Mesenchymal stem cell (in vitro differentiated cells and primary cell): ENCODE measurements at regions not wholly inside any gene's neighbourhood (a gene's known extent, or its start where the extent isn't known, plus 50 kb on each side); places are given as distances from the start of the nearest gene placed in this dataset.

ENCODE experiments used
- DNase-seq: peaks from one replicate; pipeline ENCODE4 v3.0.0-alpha.2; 2013
- H2AFZ ChIP-seq: one replicate; pipeline ENCODE4 v1.6.1; 2013; ENCODE audit warnings: low read depth, mild to moderate bottlenecking, control low read depth, inconsistent platforms, low read length, moderate library complexity
- H2AK5ac ChIP-seq: 2 replicates; pipeline ENCODE4 v1.6.1; 2013; ENCODE audit warnings: low read length, moderate library complexity, mild to moderate bottlenecking, inconsistent platforms; ENCODE audit not compliant: severe bottlenecking
- H2BK120ac ChIP-seq: one replicate; pipeline ENCODE4 v1.6.1; 2013; ENCODE audit warnings: low read depth, mild to moderate bottlenecking, inconsistent platforms, low read length, moderate library complexity
- H2BK12ac ChIP-seq, 2 experiments: one replicate each; pipeline ENCODE4 v1.6.1; 2013; ENCODE audit warnings: inconsistent platforms in 2 of 2, low read length in 2 of 2, mild to moderate bottlenecking in 2 of 2, moderate library complexity in 2 of 2, control low read depth in 1 of 2
- H2BK15ac ChIP-seq: one replicate; pipeline ENCODE4 v1.6.1; 2013; ENCODE audit warnings: mild to moderate bottlenecking, low read depth, inconsistent platforms; ENCODE audit not compliant: poor library complexity, severe bottlenecking
- H2BK5ac ChIP-seq: 2 replicates; pipeline ENCODE4 v1.6.1; 2013; ENCODE audit warnings: low read depth, mild to moderate bottlenecking, low read length, control low read depth, inconsistent platforms; ENCODE audit not compliant: poor library complexity, severe bottlenecking
- H3K14ac ChIP-seq, 2 experiments: one replicate each; pipeline ENCODE4 v1.6.1; 2013; ENCODE audit warnings: inconsistent platforms in 2 of 2, low read length in 2 of 2, control low read depth in 1 of 2, mild to moderate bottlenecking in 1 of 2, moderate library complexity in 1 of 2
- H3K18ac ChIP-seq, 2 experiments: one replicate each; pipeline ENCODE4 v1.6.1; 2013; ENCODE audit warnings: inconsistent platforms in 2 of 2, low read length in 2 of 2, control low read depth in 1 of 2, low read depth in 1 of 2, mild to moderate bottlenecking in 1 of 2
- H3K23ac ChIP-seq, 2 experiments: one replicate each; pipeline ENCODE4 v1.6.1; 2013; ENCODE audit warnings: inconsistent platforms in 2 of 2, low read length in 2 of 2, mild to moderate bottlenecking in 2 of 2, moderate library complexity in 2 of 2, control low read depth in 1 of 2
- H3K27ac ChIP-seq: 2 replicates; pipeline ENCODE4 v1.5.1; 2013; ENCODE audit warnings: mild to moderate bottlenecking, moderate library complexity, low read length, control low read depth, inconsistent platforms; ENCODE audit not compliant: poor library complexity, severe bottlenecking
- H3K27me3 ChIP-seq, 2 experiments: 2 replicates each; pipeline versions ENCODE4 v1.6.1 to v1.7.0; 2013; ENCODE audit warnings: low read length in 2 of 2, mild to moderate bottlenecking in 2 of 2, moderate library complexity in 2 of 2, control low read depth in 1 of 2, inconsistent platforms in 1 of 2; ENCODE audit not compliant: control insufficient read depth in 1 of 2, insufficient read depth in 1 of 2
- H3K36me3 ChIP-seq, 2 experiments: 2 replicates each; pipeline versions ENCODE4 v1.6.1 to v1.7.0; 2013; ENCODE audit warnings: low read length in 2 of 2, control low read depth in 1 of 2, inconsistent platforms in 1 of 2, low read depth in 1 of 2, mild to moderate bottlenecking in 1 of 2; ENCODE audit not compliant: insufficient read depth in 2 of 2, control insufficient read depth in 1 of 2
- H3K4ac ChIP-seq, 2 experiments: one replicate each; pipeline ENCODE4 v1.6.1; 2013; ENCODE audit warnings: inconsistent platforms in 2 of 2, low read length in 2 of 2, mild to moderate bottlenecking in 2 of 2, moderate library complexity in 2 of 2, control low read depth in 1 of 2, low read depth in 1 of 2
- H3K4me1 ChIP-seq: 2 replicates; pipeline ENCODE4 v1.6.1; 2013; ENCODE audit warnings: low read depth, low read length, control low read depth; ENCODE audit not compliant: control insufficient read depth, insufficient read depth
- H3K4me2 ChIP-seq: 2 replicates; pipeline ENCODE4 v1.6.1; 2013; ENCODE audit warnings: low read length, mild to moderate bottlenecking, inconsistent platforms; ENCODE audit not compliant: poor library complexity, severe bottlenecking
- H3K4me3 ChIP-seq, 2 experiments: 2 replicates each; pipeline versions ENCODE4 v1.5.1 to v1.7.0; 2013; ENCODE audit warnings: low read length in 2 of 2, mild to moderate bottlenecking in 2 of 2, control low read depth in 1 of 2, low read depth in 1 of 2; ENCODE audit not compliant: insufficient read depth in 1 of 2
- H3K79me1 ChIP-seq: replicated peaks from 2 replicates; pipeline ENCODE4 v1.6.1; 2013; ENCODE audit warnings: mild to moderate bottlenecking, control low read depth, low read length, inconsistent platforms; ENCODE audit not compliant: poor library complexity, severe bottlenecking
- H3K9ac ChIP-seq: 2 replicates; pipeline ENCODE4 v1.7.0; 2013; ENCODE audit warnings: mild to moderate bottlenecking, low read length, moderate library complexity
- H3K9me3 ChIP-seq: 2 replicates; pipeline ENCODE4 v1.7.0; 2013; ENCODE audit warnings: mild to moderate bottlenecking, low read length; ENCODE audit not compliant: control insufficient read depth
- H4K8ac ChIP-seq: one replicate; pipeline ENCODE4 v1.6.1; 2013; ENCODE audit warnings: inconsistent platforms, mild to moderate bottlenecking, low read length, moderate library complexity
- H4K91ac ChIP-seq: one replicate; pipeline ENCODE4 v1.6.1; 2013; ENCODE audit warnings: mild to moderate bottlenecking, low read length, inconsistent platforms
- WGBS: methylation state at CpG from one replicate; pipeline ENCODE4 v1.1.7; 2013; ENCODE audit warnings: mixed read lengths; 5-methylcytosine and 5-hydroxymethylcytosine counted together

DNA sequence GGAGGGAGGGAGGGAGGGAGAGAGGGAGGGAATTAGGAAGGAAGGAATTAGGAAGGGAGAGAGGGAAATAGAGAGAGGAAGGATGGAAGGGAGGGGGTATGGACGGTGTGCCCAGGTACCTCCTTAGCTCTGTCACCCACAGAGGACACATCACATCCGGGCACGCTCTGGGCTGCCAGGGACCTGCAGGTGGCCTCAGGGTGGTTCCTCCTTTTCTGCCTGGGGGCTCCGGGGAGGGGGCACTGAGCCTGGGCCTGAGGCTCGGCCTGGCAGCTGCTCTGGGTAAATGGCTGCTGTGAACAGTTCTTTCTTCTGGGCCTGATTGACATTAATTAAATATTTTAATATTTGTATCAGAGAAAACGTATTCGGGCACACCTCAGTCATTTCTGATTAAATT lies 733.5 kb downstream of the BRD1 start:
- Histone ChIP-seq H3K27ac (no peak overlapping the region), H4K8ac (no peak overlapping the region), H3K27me3 (no peaks in the 10 kb centered on the region), H3K18ac (no peak overlapping the region), H3K36me3 (peaks cover 0 to 3% of the 10 kb centered on the region in 2 experiments), H4K91ac (no peak overlapping the region), H3K4me2 (no peak overlapping the region), H3K9ac (no peak overlapping the region), H2BK15ac (no peak overlapping the region), H3K9me3 (no peaks in the 10 kb centered on the region), H2AK5ac (no peak overlapping the region), H2BK120ac (no peak overlapping the region), H2AFZ (no peak overlapping the region), H3K23ac (no peak overlapping the region), H3K14ac (no peak overlapping the region), H3K79me1 (no peaks in the 10 kb centered on the region), H2BK12ac (no peak overlapping the region), H3K4ac (no peak overlapping the region), H3K4me1 (no peaks in the 10 kb centered on the region), H2BK5ac (no peak overlapping the region), H3K4me3 (no peak overlapping the region)
- DNase-seq = no peak
- WGBS = 70% methylated on average over 6 of the region's 7 CpGs

DNA sequence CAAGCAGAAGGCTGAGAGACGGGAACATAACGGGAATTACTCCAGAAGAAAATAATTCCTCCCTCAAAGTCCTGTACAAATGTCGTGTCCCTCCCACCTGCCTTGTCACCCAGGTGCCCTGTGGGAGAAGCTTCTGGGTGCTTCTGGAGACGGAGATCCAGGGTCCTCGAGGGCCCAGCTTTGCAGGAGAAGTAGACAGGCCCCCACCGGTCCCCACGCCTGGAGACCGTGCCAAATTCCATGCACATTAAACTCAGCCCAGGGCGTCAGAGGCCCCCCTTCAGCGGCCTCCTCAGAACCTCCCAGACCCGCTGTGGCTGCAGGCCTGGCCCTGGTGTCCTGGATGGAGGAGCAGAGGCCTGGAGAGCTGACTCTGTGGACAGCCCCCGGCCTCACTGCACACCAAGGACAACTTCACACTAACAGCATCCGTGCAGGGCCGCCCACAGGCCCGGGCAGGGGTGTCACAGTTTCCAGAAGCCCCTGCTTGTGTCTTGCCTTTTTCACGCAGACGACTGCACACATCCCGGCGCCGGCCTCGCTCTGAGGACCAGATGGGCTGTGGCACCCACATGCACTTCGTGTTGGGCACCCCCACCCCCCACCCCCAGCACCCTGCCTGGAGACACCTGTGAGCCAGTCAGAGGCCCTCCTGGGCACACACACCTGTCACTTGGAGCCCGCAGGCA lies 734.3 kb downstream of the BRD1 start:
- no peak overlapping the region for H4K8ac ChIP-seq
- no peak overlapping the region for H3K9ac ChIP-seq
- no peaks in the 10 kb centered on the region for H3K79me1 ChIP-seq
- no peaks in the 10 kb centered on the region for H3K4me1 ChIP-seq
- H3K18ac ChIP-seq = no peak overlapping the region
- no peak overlapping the region for H2BK120ac ChIP-seq
- H2AK5ac ChIP-seq = no peak overlapping the region
- no peaks in the 10 kb centered on the region for H3K9me3 ChIP-seq
- no peak overlapping the region for H4K91ac ChIP-seq
- WGBS = 80% methylated on average over 21 of the region's 23 CpGs
- H3K4me3 ChIP-seq = no peak overlapping the region
- no peak overlapping the region for H3K23ac ChIP-seq
- no peak overlapping the region for H3K14ac ChIP-seq
- no peak overlapping the region for H2BK12ac ChIP-seq
- H3K36me3 ChIP-seq = peaks cover 0 to 3% of the 10 kb centered on the region in 2 experiments
- H2AFZ ChIP-seq = no peak overlapping the region
- H2BK15ac ChIP-seq = no peak overlapping the region
- H3K27ac ChIP-seq = no peak overlapping the region
- DNase-seq = no peak
- H2BK5ac ChIP-seq = no peak overlapping the region
- H3K27me3 ChIP-seq = no peaks in the 10 kb centered on the region
- H3K4ac ChIP-seq = no peak overlapping the region
- no peak overlapping the region for H3K4me2 ChIP-seq

DNA sequence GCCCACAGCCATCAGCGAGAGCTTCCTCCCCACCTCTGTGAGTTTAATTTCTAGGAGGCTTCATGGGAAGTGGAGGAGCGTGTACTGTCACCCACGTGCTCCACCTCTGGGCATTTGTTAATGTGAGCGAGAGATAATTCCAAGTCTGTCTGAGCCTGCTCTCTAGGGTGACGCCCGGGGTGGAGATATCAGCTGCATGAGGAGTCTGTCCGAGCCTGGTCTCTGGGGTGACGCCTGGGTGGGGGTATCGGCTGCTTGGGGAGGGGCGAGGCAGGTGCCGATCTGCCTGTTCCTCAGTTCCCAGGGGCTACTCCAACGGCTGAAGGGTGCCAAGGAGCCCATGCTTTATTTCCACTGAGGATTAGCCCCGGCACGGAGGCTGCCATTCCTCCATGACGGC lies 735.0 kb downstream of the BRD1 start:
- Histone ChIP-seq H3K79me1 (no peaks in the 10 kb centered on the region), H3K4me2 (no peak overlapping the region), H3K4me1 (no peaks in the 10 kb centered on the region), H3K9ac (no peak overlapping the region), H2BK5ac (no peak overlapping the region), H2AK5ac (no peak overlapping the region), H4K91ac (no peak overlapping the region), H2BK15ac (no peak overlapping the region), H3K18ac (no peak overlapping the region), H3K14ac (no peak overlapping the region), H2BK12ac (no peak overlapping the region), H3K27me3 (peaks cover 0 to 1% of the 10 kb centered on the region in 2 experiments), H3K23ac (no peak overlapping the region), H4K8ac (no peak overlapping the region), H3K9me3 (no peaks in the 10 kb centered on the region), H2AFZ (no peak overlapping the region), H3K36me3 (peaks cover 0 to 3% of the 10 kb centered on the region in 2 experiments), H3K4ac (no peak overlapping the region), H3K4me3 (no peak overlapping the region), H3K27ac (no peak overlapping the region), H2BK120ac (no peak overlapping the region)
- DNase-seq = no peak
- WGBS = 92% methylated on average over 15 of the region's 15 CpGs

DNA sequence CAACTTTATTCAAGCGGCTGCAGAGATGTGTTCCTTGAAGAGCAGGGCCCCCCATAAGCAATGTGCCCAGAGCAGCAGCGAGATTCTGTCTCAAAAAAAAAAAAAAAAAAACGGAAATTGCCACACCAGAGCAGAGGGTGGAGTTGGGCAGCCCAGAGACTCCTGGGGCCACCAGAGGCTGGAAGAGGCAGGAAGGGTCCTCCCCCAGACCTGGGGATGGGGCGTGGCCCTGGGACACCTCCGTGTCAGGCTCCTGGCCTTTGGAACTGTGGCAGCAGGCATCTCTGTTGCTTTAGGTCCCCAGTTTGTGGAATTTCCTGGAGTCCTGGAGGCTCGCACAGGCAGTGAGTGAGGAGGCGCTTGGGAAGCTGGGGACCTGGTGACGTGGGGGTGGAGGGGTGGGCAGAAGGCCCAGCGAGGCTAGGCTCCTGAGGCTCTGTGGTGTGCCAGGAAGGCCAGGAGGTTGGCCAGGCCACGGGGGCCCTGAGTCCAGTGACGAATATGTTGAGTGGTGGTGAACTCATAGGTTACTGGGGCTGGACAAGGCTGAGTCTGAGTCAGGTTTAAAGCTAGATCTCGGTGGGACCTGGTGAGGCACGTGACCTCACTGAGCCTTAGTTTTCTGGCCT lies 735.6 kb downstream of the BRD1 start:
- Histone ChIP-seq H3K4ac (no peak overlapping the region), H3K4me1 (no peaks in the 10 kb centered on the region), H3K9me3 (no peaks in the 10 kb centered on the region), H3K27me3 (peaks cover 0 to 7% of the 10 kb centered on the region in 2 experiments), H3K4me3 (no peak overlapping the region), H3K27ac (no peak overlapping the region), H4K91ac (no peak overlapping the region), H3K9ac (no peak overlapping the region), H2AK5ac (no peak overlapping the region), H3K79me1 (no peaks in the 10 kb centered on the region), H3K36me3 (peaks cover 0 to 3% of the 10 kb centered on the region in 2 experiments), H4K8ac (no peak overlapping the region), H3K18ac (no peak overlapping the region), H2BK5ac (no peak overlapping the region), H3K4me2 (no peak overlapping the region), H3K23ac (no peak overlapping the region), H3K14ac (no peak overlapping the region), H2BK12ac (no peak overlapping the region), H2BK15ac (peak overlapping the region; percentile 40), H2AFZ (no peak overlapping the region), H2BK120ac (no peak overlapping the region)
- no peak for DNase-seq
- WGBS = 70% methylated on average over 13 of the region's 13 CpGs
